BLaER1 (cell line): ENCODE measurements at regions not wholly inside any gene's neighbourhood (a gene's known extent, or its start where the extent isn't known, plus 50 kb on each side); places are given as distances from the start of the nearest gene placed in this dataset.

ENCODE experiments used
- H3K27ac ChIP-seq: shearing (Covaris generic); formaldehyde crosslinking; 2 replicates; pipeline ENCODE4 v1.8.1; 2022
- H3K27me3 ChIP-seq: shearing (Covaris generic); formaldehyde crosslinking; 2 replicates; pipeline ENCODE4 v1.8.1; 2022
- H3K36me3 ChIP-seq: shearing (Covaris generic); formaldehyde crosslinking; 2 replicates; pipeline ENCODE4 v1.8.1; 2022
- H3K4me1 ChIP-seq: shearing (Covaris generic); formaldehyde crosslinking; 2 replicates; pipeline ENCODE4 v1.8.1; 2022
- H3K4me2 ChIP-seq: shearing (Covaris generic); formaldehyde crosslinking; 2 replicates; pipeline ENCODE4 v1.8.1; 2022
- H3K4me3 ChIP-seq: shearing (Covaris generic); formaldehyde crosslinking; 2 replicates; pipeline ENCODE4 v1.8.1; 2022
- H3K9ac ChIP-seq: shearing (Covaris generic); formaldehyde crosslinking; 2 replicates; pipeline ENCODE4 v1.8.1; 2022
- H3K9me3 ChIP-seq: shearing (Covaris generic); formaldehyde crosslinking; 2 replicates; pipeline ENCODE4 v1.8.1; 2022
- H4K20me1 ChIP-seq: shearing (Covaris generic); formaldehyde crosslinking; 2 replicates; pipeline ENCODE4 v1.8.1; 2022
- Cebpa-rat ChIP-seq: shearing (Covaris generic); IDR thresholded peaks from 2 replicates; pipeline ENCODE4 v1.8.1; 2022

GRCh38 chr3:94561094-94561493 is 498.2 kb downstream of the NSUN3 start:
- Histone ChIP-seq H4K20me1 (no peaks in the 10 kb centered on the region), H3K9ac (no peak overlapping the region), H3K36me3 (no peaks in the 10 kb centered on the region), H3K27me3 (no peaks in the 10 kb centered on the region), H3K4me3 (no peak overlapping the region), H3K4me1 (no peaks in the 10 kb centered on the region), H3K27ac (no peak overlapping the region), H3K4me2 (no peak overlapping the region), H3K9me3 (no peaks in the 10 kb centered on the region)
- TF ChIP-seq Cebpa-rat: no peak

GRCh38 chr3:94564247-94564646 is 501.4 kb downstream of the NSUN3 start:
- no peaks in the 10 kb centered on the region for H3K27me3 ChIP-seq
- H3K4me3 ChIP-seq: no peak overlapping the region
- no peak overlapping the region for H3K9ac ChIP-seq
- H3K4me1 ChIP-seq: no peaks in the 10 kb centered on the region
- TF ChIP-seq Cebpa-rat: no peak
- no peak overlapping the region for H3K4me2 ChIP-seq
- H3K27ac ChIP-seq: no peak overlapping the region
- no peaks in the 10 kb centered on the region for H3K9me3 ChIP-seq
- H3K36me3 ChIP-seq: no peaks in the 10 kb centered on the region
- no peaks in the 10 kb centered on the region for H4K20me1 ChIP-seq

- Histone ChIP-seq H3K27me3 (no peaks in the 10 kb centered on the region), H3K36me3 (no peaks in the 10 kb centered on the region), H3K9ac (no peak overlapping the region), H3K4me1 (no peaks in the 10 kb centered on the region), H4K20me1 (no peaks in the 10 kb centered on the region), H3K9me3 (no peaks in the 10 kb centered on the region), H3K4me3 (no peak overlapping the region), H3K27ac (no peak overlapping the region), H3K4me2 (no peak overlapping the region)
- no peak for TF ChIP-seq Cebpa-rat
These were observed 505.2 kb downstream of the NSUN3 start for GRCh38 chr3:94568041-94568440.

- no peaks in the 10 kb centered on the region for H4K20me1 ChIP-seq
- TF ChIP-seq Cebpa-rat: no peak
- H3K4me3 ChIP-seq: no peak overlapping the region
- no peak overlapping the region for H3K4me2 ChIP-seq
- no peaks in the 10 kb centered on the region for H3K4me1 ChIP-seq
- H3K27me3 ChIP-seq: no peaks in the 10 kb centered on the region
- no peak overlapping the region for H3K9ac ChIP-seq
- no peaks in the 10 kb centered on the region for H3K36me3 ChIP-seq
- H3K9me3 ChIP-seq: no peaks in the 10 kb centered on the region
- no peak overlapping the region for H3K27ac ChIP-seq
These were observed 510.5 kb downstream of the NSUN3 start for GRCh38 chr3:94573337-94573736.

GRCh38 chr3:94587291-94587690 is 524.4 kb downstream of the NSUN3 start:
- H4K20me1 ChIP-seq: no peaks in the 10 kb centered on the region
- H3K27me3 ChIP-seq: no peaks in the 10 kb centered on the region
- no peaks in the 10 kb centered on the region for H3K9me3 ChIP-seq
- no peak overlapping the region for H3K4me3 ChIP-seq
- H3K9ac ChIP-seq: no peak overlapping the region
- no peak overlapping the region for H3K27ac ChIP-seq
- no peak overlapping the region for H3K4me2 ChIP-seq
- no peaks in the 10 kb centered on the region for H3K36me3 ChIP-seq
- TF ChIP-seq Cebpa-rat: no peak
- no peaks in the 10 kb centered on the region for H3K4me1 ChIP-seq

GRCh38 chr3:94593526-94594150 is 530.8 kb downstream of the NSUN3 start:
- Histone ChIP-seq H4K20me1 (no peaks in the 10 kb centered on the region), H3K9me3 (no peaks in the 10 kb centered on the region), H3K36me3 (no peaks in the 10 kb centered on the region), H3K4me1 (no peaks in the 10 kb centered on the region), H3K4me3 (no peak overlapping the region), H3K27me3 (no peaks in the 10 kb centered on the region), H3K9ac (no peak overlapping the region), H3K27ac (no peak overlapping the region), H3K4me2 (no peak overlapping the region)
- TF ChIP-seq Cebpa-rat: no peak

- no peak overlapping the region for H3K9ac ChIP-seq
- no peak for TF ChIP-seq Cebpa-rat
- no peaks in the 10 kb centered on the region for H3K36me3 ChIP-seq
- H3K27me3 ChIP-seq: no peaks in the 10 kb centered on the region
- H3K9me3 ChIP-seq: no peaks in the 10 kb centered on the region
- H3K27ac ChIP-seq: no peak overlapping the region
- H3K4me3 ChIP-seq: no peak overlapping the region
- no peaks in the 10 kb centered on the region for H3K4me1 ChIP-seq
- H4K20me1 ChIP-seq: no peaks in the 10 kb centered on the region
- no peak overlapping the region for H3K4me2 ChIP-seq
These were observed 533.3 kb downstream of the NSUN3 start for GRCh38 chr3:94596141-94596540.

GRCh38 chr3:94596887-94597566 is 534.2 kb downstream of the NSUN3 start:
- no peak for TF ChIP-seq Cebpa-rat
- Histone ChIP-seq H3K9me3 (no peaks in the 10 kb centered on the region), H3K4me2 (no peak overlapping the region), H3K27ac (no peak overlapping the region), H3K4me3 (no peak overlapping the region), H3K9ac (no peak overlapping the region), H4K20me1 (no peaks in the 10 kb centered on the region), H3K4me1 (no peaks in the 10 kb centered on the region), H3K27me3 (no peaks in the 10 kb centered on the region), H3K36me3 (no peaks in the 10 kb centered on the region)

- Histone ChIP-seq H3K4me1 (no peaks in the 10 kb centered on the region), H3K27ac (no peak overlapping the region), H3K4me2 (no peak overlapping the region), H3K27me3 (no peaks in the 10 kb centered on the region), H3K9ac (no peak overlapping the region), H3K9me3 (no peaks in the 10 kb centered on the region), H3K4me3 (no peak overlapping the region), H4K20me1 (no peaks in the 10 kb centered on the region), H3K36me3 (no peaks in the 10 kb centered on the region)
- no peak for TF ChIP-seq Cebpa-rat
These were observed 544.9 kb downstream of the NSUN3 start for GRCh38 chr3:94607778-94608177.

- H3K4me3 ChIP-seq: no peak overlapping the region
- H4K20me1 ChIP-seq: no peaks in the 10 kb centered on the region
- no peak overlapping the region for H3K4me2 ChIP-seq
- H3K4me1 ChIP-seq: no peaks in the 10 kb centered on the region
- H3K36me3 ChIP-seq: no peaks in the 10 kb centered on the region
- no peak overlapping the region for H3K27ac ChIP-seq
- TF ChIP-seq Cebpa-rat: no peak
- no peak overlapping the region for H3K9ac ChIP-seq
- no peaks in the 10 kb centered on the region for H3K27me3 ChIP-seq
- H3K9me3 ChIP-seq: no peaks in the 10 kb centered on the region
These were observed 547.0 kb downstream of the NSUN3 start for GRCh38 chr3:94609908-94610307.
